Muscle layer of duodenum (tissue), 2 donors: ENCODE measurements at regions not wholly inside any gene's neighbourhood (a gene's known extent, or its start where the extent isn't known, plus 50 kb on each side); places are given as distances from the start of the nearest gene placed in this dataset.
"Not testable (repeated sequence)": the region's sequence is repeated elsewhere in the genome, so short reads cannot be mapped to it uniquely, and the experiment has no call there.

ENCODE experiments used
- H3K27ac ChIP-seq: one replicate; pipeline ENCODE4 v1.7.0; 2013; ENCODE audit warnings: mild to moderate bottlenecking, low read length
- H3K27me3 ChIP-seq: one replicate; pipeline ENCODE4 v1.7.0; 2013; ENCODE audit warnings: low read depth, mild to moderate bottlenecking, control low read depth, low read length
- H3K36me3 ChIP-seq, 2 donors: one replicate each; pipeline ENCODE4 v1.7.0; 2013; ENCODE audit warnings: low read length in 2 of 2, control low read depth in 1 of 2, mild to moderate bottlenecking in 1 of 2; ENCODE audit not compliant: insufficient read depth in 2 of 2, control insufficient read depth in 1 of 2
- H3K4me1 ChIP-seq, 2 donors: one replicate each; pipeline ENCODE4 v1.7.0; 2013; ENCODE audit warnings: low read length in 2 of 2, mild to moderate bottlenecking in 2 of 2, control low read depth in 1 of 2, moderate library complexity in 1 of 2; ENCODE audit not compliant: insufficient read depth in 2 of 2, control insufficient read depth in 1 of 2
- H3K4me3 ChIP-seq, 2 donors: one replicate each; pipeline ENCODE4 v1.7.0; 2013; ENCODE audit warnings: low read length in 2 of 2, low read depth in 1 of 2, mild to moderate bottlenecking in 1 of 2
- H3K9me3 ChIP-seq, 2 donors: one replicate each; pipeline ENCODE4 v1.7.0; 2013; ENCODE audit warnings: low read length in 2 of 2, control low read depth in 1 of 2, mild to moderate bottlenecking in 1 of 2; ENCODE audit not compliant: control insufficient read depth in 1 of 2
- donor health status: healthy.

- H3K36me3 ChIP-seq, H3K4me3 ChIP-seq, H3K4me1 ChIP-seq, H3K27ac ChIP-seq, H3K27me3 ChIP-seq, H3K9me3 ChIP-seq: not testable (repeated sequence)
These were observed 959.4 kb upstream of the DEFB115 start for GRCh38 chr20:30297878-30298595.

DNA sequence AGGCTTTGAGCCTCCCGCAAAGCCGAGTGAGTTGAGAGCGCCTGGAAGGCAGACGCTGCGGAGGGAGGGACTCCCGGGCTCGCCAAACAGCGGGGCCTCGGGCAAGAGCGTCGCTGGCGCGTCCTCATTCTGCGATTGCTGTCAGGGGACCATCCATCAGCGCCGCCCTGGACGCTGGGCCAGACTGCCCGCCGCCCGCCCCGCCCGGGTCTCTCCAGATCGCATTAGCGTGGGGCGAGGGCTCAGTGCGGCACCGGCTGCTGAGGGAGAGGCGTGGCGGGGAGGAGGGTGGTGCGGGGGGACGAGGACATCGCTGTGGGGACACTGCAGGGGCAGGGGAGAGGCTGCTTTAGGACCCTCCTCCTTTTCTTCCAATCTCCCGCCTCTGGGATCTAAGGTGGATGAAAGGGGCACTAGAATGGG is 957.2 kb upstream of the DEFB115 start:
- not testable (repeated sequence) for H3K36me3 ChIP-seq
- peak overlapping the region in 1 of 2 donors; percentile 49 for H3K4me3 ChIP-seq

DNA sequence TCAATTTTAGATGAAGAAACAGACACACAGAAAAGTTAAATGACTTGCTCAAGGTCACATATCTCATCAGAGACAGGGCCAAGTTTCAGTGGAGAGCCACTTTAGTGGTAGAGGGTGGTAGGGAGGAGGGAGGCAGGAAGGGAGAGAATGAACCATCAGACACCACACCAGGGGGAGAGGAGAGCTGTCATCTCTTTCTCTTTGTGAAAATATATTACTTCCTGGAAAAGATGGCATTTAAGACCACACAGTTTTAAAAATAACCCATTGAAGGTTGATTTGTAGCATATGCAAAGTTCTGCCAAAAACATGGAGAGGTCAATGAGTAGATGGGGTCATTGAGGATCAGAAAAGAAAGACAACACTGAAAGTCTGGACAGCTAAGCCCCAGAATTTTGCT is 954.7 kb upstream of the DEFB115 start:
- not testable (repeated sequence) for H3K4me1 ChIP-seq, H3K9me3 ChIP-seq, H3K4me3 ChIP-seq, H3K27me3 ChIP-seq, H3K27ac ChIP-seq, H3K36me3 ChIP-seq

More for the DNA sequence above, 957.2 kb upstream of the DEFB115 start:
- not testable (repeated sequence) for H3K4me1 ChIP-seq, H3K27ac ChIP-seq, H3K9me3 ChIP-seq, H3K27me3 ChIP-seq

GRCh38 chr20:30309938-30310337 is 947.5 kb upstream of the DEFB115 start:
- not testable (repeated sequence) for H3K4me3 ChIP-seq, H3K27me3 ChIP-seq, H3K36me3 ChIP-seq, H3K4me1 ChIP-seq, H3K27ac ChIP-seq, H3K9me3 ChIP-seq

DNA sequence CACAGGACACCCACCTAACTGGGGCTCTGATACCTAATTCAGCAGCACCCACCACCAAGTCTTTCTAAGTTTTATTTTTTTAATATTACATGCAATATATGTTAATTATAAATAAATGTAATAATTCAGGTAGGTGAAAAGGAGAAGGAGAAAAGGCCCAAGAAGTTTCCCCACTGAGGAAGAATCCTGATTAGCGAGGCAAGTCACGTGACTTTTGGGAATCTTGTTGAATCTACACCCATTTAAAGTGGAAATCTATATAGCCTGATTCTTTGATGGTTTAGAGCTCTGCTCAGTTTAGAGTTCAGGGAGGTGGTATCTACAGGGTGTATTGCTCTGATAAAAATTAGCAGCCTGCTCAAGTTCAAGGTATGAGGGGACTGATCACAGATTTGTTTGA is 947.1 kb upstream of the DEFB115 start:
- not testable (repeated sequence) for H3K36me3 ChIP-seq, H3K27me3 ChIP-seq, H3K9me3 ChIP-seq, H3K27ac ChIP-seq, H3K4me1 ChIP-seq, H3K4me3 ChIP-seq

DNA sequence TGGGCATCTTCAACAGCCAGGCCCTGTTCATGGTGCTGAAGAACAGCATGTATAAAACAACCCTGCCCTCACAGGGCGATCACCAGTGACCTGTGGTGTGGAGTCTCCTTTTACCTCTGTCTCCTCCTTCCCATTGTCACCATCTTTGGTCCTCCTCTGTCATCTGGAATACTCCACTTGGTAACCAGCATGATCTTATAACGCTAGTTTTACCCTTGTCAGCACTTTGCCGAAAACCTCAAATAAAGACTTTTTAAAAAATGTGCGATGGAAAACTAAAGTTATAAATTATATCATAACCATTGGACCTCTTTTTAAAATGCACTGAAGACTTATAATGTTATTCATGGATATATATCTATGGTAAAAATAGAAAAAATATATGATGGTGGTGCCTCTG is 945.2 kb upstream of the DEFB115 start:
- not testable (repeated sequence) for H3K4me3 ChIP-seq, H3K27ac ChIP-seq, H3K4me1 ChIP-seq, H3K27me3 ChIP-seq, H3K9me3 ChIP-seq, H3K36me3 ChIP-seq

- H3K9me3 ChIP-seq, H3K36me3 ChIP-seq, H3K27ac ChIP-seq, H3K4me1 ChIP-seq, H3K27me3 ChIP-seq, H3K4me3 ChIP-seq: not testable (repeated sequence)
These were observed 943.8 kb upstream of the DEFB115 start for GRCh38 chr20:30313660-30314059.

DNA sequence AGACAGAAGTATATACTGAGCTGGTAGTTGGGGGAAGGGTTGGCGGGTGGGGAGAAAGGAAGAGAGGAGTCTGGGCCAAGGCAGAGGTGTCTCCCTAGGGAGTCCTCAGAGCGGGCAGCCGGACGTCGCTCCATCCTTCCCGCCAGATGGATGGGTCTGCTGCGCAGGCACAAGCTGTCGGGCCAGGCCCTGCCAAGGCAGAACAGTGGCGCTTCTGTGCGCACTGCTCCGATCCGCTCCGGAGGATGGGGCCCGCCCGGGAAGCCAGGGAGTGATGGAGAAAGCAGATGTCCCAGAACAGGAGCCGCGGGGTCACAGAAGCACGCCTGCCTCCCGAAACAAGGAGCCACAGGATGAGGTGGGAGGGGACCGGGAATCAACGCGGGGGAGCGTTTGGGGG is 941.4 kb upstream of the DEFB115 start:
- peak overlapping the region in 1 of 2 donors; percentile 14 for H3K4me3 ChIP-seq
- H3K27ac ChIP-seq: not testable (repeated sequence)

DNA sequence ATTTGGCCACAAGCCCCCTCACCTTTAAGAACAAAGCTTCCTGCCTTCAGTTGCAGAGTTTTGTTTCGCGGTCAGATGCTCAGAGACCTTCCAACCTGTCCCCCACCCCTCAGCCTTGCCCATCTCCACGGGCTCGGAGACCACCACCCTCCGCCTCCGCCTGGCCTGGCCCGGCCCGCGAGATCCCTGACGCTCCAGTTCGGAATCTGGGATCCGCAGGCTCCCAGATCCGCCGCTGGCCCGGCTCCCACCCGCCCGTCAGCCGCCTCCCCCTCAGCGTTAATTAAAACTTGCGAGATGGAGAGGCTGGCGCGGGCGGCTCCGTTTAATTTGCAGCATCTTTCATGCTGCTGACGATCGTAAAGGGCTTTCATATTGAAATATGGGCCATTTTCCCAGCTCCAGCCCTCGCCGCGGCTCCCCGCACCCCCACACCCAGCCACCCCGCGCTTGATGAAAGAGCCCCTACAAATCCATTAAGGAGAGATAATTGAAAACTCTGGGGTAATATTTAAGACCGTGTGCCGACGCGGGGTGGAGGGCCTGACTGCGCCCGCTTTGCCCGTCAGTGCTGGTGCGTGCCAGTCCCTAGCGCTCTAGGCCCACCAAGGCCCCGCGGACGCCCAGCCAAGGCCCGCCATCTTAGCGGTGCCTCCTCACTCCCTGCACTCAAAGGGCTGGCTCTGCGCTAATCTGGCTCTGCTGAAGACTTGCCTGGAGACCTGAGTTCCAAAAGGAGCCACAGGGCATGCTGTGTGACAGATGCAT is 940.7 kb upstream of the DEFB115 start:
- not testable (repeated sequence) for H3K27ac ChIP-seq, H3K4me1 ChIP-seq, H3K9me3 ChIP-seq, H3K27me3 ChIP-seq, H3K36me3 ChIP-seq
- H3K4me3 ChIP-seq: peak overlapping the region in 1 of 2 donors; percentile 14

More for the DNA sequence above, 941.4 kb upstream of the DEFB115 start:
- not testable (repeated sequence) for H3K9me3 ChIP-seq, H3K4me1 ChIP-seq, H3K36me3 ChIP-seq, H3K27me3 ChIP-seq

DNA sequence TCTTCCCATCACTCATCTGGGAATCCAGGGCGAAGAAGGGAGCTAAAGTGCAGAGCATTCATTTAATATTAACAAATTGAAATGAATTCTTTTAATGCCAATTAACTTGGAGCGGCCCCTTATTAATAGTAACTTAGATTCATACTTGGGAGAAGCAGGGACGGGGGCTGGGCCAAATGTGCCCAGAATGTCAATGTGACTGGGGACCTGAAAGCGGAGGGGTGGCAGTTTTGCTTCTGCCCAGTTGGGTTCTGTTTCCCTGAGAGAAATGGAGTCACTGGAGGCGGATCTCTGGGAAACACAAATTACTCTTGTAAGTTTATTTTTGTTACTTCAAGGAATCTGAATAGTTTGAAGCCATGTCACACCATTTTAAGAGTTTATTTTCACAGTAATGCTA is 923.7 kb upstream of the DEFB115 start:
- H3K36me3 ChIP-seq, H3K9me3 ChIP-seq, H3K4me3 ChIP-seq, H3K4me1 ChIP-seq, H3K27ac ChIP-seq, H3K27me3 ChIP-seq: not testable (repeated sequence)

GRCh38 chr20:30337556-30337955 is 919.9 kb upstream of the DEFB115 start:
- not testable (repeated sequence) for H3K27ac ChIP-seq, H3K36me3 ChIP-seq, H3K4me1 ChIP-seq, H3K9me3 ChIP-seq, H3K4me3 ChIP-seq, H3K27me3 ChIP-seq

- H3K36me3 ChIP-seq, H3K9me3 ChIP-seq, H3K4me1 ChIP-seq, H3K4me3 ChIP-seq, H3K27ac ChIP-seq, H3K27me3 ChIP-seq: not testable (repeated sequence)
These were observed 908.5 kb upstream of the DEFB115 start for GRCh38 chr20:30348932-30349331.
